ENCODE measurements at regions not wholly inside any gene's neighbourhood (a gene's known extent, or its start where the extent isn't known, plus 50 kb on each side); places are given as distances from the start of the nearest gene placed in this dataset.

GRCh38 chr3:84904212-84904611 lies 54.6 kb upstream of the CADM2 start:
- Mint-ChIP-seq H3K36me3 (peaks cover 0 to 2% of the 10 kb centered on the region in 2 donors), H3K27ac (no peak overlapping the region), H3K9me3 (peaks cover 9% of the 10 kb centered on the region in 2 donors)
- ATAC-seq (no peak), DNase-seq (ENCODE audit: low spot score in 2 of 2) (no peak)

GRCh38 chr3:84904816-84905555 lies 53.8 kb upstream of the CADM2 start:
- ATAC-seq (no peak), DNase-seq (ENCODE audit: low spot score in 2 of 2) (no peak)
- Mint-ChIP-seq H3K9me3 (peaks cover 7 to 9% of the 10 kb centered on the region in 2 donors), H3K36me3 (no peaks in the 10 kb centered on the region), H3K27ac (no peak overlapping the region)

- Mint-ChIP-seq H3K9me3 (peaks cover 7 to 9% of the 10 kb centered on the region in 2 donors), H3K36me3 (no peaks in the 10 kb centered on the region), H3K27ac (no peak overlapping the region)
- DNase-seq (ENCODE audit: low spot score in 2 of 2), result no peak
- no peak for ATAC-seq
Observed at GRCh38 chr3:84905556-84905920, 53.3 kb upstream of the CADM2 start.

- DNase-seq (ENCODE audit: low spot score in 2 of 2) (no peak), ATAC-seq (no peak)
- Mint-ChIP-seq H3K9me3 (peaks cover 7 to 9% of the 10 kb centered on the region in 2 donors), H3K36me3 (no peaks in the 10 kb centered on the region), H3K27ac (no peak overlapping the region)
Observed at GRCh38 chr3:84906065-84906464, 52.7 kb upstream of the CADM2 start.

All from activated naive CD4-positive, alpha-beta T cell treated with anti-CD3 and anti-CD28 coated beads, Interleukin-2, amount 50 U/mL, for 72 hours (primary cell).